Upper lobe of left lung (tissue), 6 donors: ENCODE measurements at regions not wholly inside any gene's neighbourhood (a gene's known extent, or its start where the extent isn't known, plus 50 kb on each side); places are given as distances from the start of the nearest gene placed in this dataset.
A peak's percentile ranks its signal among the peaks of the same experiment; 100 is the strongest.

Experiments used
- ATAC-seq, 2 donors: fragments of 200-7000 bp; cut with Tn5 transposase; one replicate each; pipeline ENCODE4 v1.9.1; 2022; ENCODE audit warnings: mild to moderate bottlenecking in 2 of 2, moderate library complexity in 2 of 2; ENCODE audit not compliant: low FRiP score in 2 of 2
- DNase-seq, 2 donors: peaks; one replicate each; pipeline ENCODE4 v3.0.0-alpha.2; 2019 to 2020
- H3K27ac ChIP-seq, 4 donors: fragments of 200-600 bp; sonication (generic); one replicate each; pipeline ENCODE4 v1.5.1; 2016 to 2019
- H3K27me3 ChIP-seq, 4 donors: fragments of 200-600 bp; sonication (generic); one replicate each; pipeline ENCODE4 v1.5.1; 2017 to 2019
- H3K36me3 ChIP-seq, 4 donors: fragments of 200-600 bp; sonication (generic); one replicate each; pipeline ENCODE4 v1.5.1; 2016 to 2019
- H3K4me1 ChIP-seq, 4 donors: fragments of 200-600 bp; sonication (generic); one replicate each; pipeline ENCODE4 v1.5.1; 2018 to 2019
- H3K4me3 ChIP-seq, 4 donors: fragments of 200-600 bp; sonication (generic); one replicate each; pipeline ENCODE4 v1.5.1; 2017 to 2019; ENCODE audit warnings: mild to moderate bottlenecking in 2 of 4, moderate library complexity in 1 of 4
- H3K9me3 ChIP-seq, 4 donors: fragments of 200-600 bp; sonication (generic); one replicate each; pipeline ENCODE4 v1.5.1; 2018 to 2019
- EP300 ChIP-seq, 4 donors: sonication (generic); formaldehyde crosslinking; IDR thresholded peaks; one replicate each; pipeline ENCODE4 v1.5.1; 2017; ENCODE audit warnings: antibody characterized with exemption in 4 of 4, control low read depth in 2 of 4
- POLR2A ChIP-seq, 4 donors: fragments of 450-650 bp; IDR thresholded peaks; one replicate each; pipeline ENCODE4 v1.5.1; 2016 to 2017; ENCODE audit warnings: antibody characterized with exemption in 4 of 4, mild to moderate bottlenecking in 2 of 4
- POLR2AphosphoS5 ChIP-seq, 2 donors: sonication (generic); formaldehyde crosslinking; IDR thresholded peaks; one replicate each; pipeline ENCODE4 v1.5.1; 2017; ENCODE audit warnings: antibody characterized with exemption in 2 of 2
- WGBS, 2 donors: methylation state at CpG; one replicate each; pipeline ENCODE4 v1.1.5; 2017 to 2018; 5-methylcytosine and 5-hydroxymethylcytosine counted together
- TF ChIP-seq, protein P1 (sequence below), 6 experiments: fragments of 450-650 bp in 4 of 6; fragments of 200-600 bp in 2 of 6; sonication (generic) in 2 of 6; IDR thresholded peaks; one replicate each; pipeline ENCODE4 v1.5.1; 2016 to 2019; ENCODE audit warnings: antibody characterized with exemption in 6 of 6
- donor health status: DM: no; HTN: no; CAD: no; lungs with moderate emphysema.
- donor health status: DM: no; HTN: yes; CAD: no; lungs with severe emphysema.

DNA sequence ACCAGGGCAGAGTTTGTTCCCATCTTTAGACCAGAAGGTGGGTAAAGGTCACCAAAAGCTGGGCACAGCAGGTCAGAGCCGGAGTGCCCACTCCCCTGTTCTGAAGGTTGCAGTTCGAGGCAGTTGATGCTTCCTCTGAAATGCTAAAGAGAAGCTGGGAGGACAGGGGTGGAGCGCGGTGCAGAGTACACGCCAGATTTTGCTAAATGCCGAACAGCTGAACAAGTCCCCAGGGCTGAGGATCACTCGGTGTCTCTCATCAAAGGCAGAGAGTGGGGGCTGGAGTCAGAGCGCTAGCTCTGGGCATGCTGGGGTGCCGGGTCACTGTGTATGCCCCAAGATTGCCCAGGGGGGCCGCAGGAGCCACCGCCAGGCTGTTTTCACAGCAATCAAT lies 197.0 kb downstream of the BCOR start:
- 67% methylated on average over 11 of the region's 11 CpGs; no CpG with 5 or more reads in 1 of the 2 donors for WGBS, 2 donors
- ATAC-seq = no peak
- DNase-seq = no peak
- Histone ChIP-seq H3K9me3 (no peaks in the 10 kb centered on the region), H3K4me3 (no peak overlapping the region), H3K27me3 (no peaks in the 10 kb centered on the region), H3K27ac (no peak overlapping the region), H3K36me3 (no peaks in the 10 kb centered on the region), H3K4me1 (peaks cover 0 to 14% (median 5%) of the 10 kb centered on the region in 4 donors)
- no peak for TF ChIP-seq POLR2A (IDR thresholded peaks at IDR 0.05)
- TF ChIP-seq, protein P1, sequence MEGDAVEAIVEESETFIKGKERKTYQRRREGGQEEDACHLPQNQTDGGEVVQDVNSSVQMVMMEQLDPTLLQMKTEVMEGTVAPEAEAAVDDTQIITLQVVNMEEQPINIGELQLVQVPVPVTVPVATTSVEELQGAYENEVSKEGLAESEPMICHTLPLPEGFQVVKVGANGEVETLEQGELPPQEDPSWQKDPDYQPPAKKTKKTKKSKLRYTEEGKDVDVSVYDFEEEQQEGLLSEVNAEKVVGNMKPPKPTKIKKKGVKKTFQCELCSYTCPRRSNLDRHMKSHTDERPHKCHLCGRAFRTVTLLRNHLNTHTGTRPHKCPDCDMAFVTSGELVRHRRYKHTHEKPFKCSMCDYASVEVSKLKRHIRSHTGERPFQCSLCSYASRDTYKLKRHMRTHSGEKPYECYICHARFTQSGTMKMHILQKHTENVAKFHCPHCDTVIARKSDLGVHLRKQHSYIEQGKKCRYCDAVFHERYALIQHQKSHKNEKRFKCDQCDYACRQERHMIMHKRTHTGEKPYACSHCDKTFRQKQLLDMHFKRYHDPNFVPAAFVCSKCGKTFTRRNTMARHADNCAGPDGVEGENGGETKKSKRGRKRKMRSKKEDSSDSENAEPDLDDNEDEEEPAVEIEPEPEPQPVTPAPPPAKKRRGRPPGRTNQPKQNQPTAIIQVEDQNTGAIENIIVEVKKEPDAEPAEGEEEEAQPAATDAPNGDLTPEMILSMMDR (IDR thresholded peaks at IDR 0.05) = no peak
- TF ChIP-seq POLR2AphosphoS5 (IDR thresholded peaks at IDR 0.05) = no peak
- no peak for TF ChIP-seq EP300 (IDR thresholded peaks at IDR 0.05)

DNA sequence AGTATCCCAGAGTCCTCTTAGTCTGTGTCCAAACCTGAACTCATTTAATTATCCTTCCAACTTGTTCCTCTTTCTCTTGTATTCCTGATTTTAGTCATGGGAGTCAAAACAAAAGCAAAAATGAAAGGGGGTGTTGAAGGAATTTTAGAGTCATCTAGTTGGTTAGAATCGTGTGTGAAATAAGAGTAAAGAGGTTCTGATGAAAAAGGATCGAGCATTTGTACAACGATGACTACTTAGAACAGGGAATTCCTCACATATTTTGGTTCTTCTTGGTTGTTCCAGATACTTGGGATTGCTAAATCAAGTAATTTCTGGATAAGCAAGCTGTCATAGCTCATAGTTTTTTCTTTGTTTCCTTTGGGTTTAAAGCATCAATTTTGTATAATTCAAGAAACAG lies 194.4 kb downstream of the BCOR start:
- H3K4me1 ChIP-seq = peaks cover 5 to 12% (median 8%) of the 10 kb centered on the region in 4 donors
- no peaks in the 10 kb centered on the region for H3K36me3 ChIP-seq
- H3K4me3 ChIP-seq = no peak overlapping the region
- ATAC-seq (no peak), DNase-seq (no peak)
- WGBS, 2 donors = 45 to 63% methylated on average over 3 of the region's 3 CpGs
- TF ChIP-seq EP300 (IDR thresholded peaks at IDR 0.05) = no peak
- TF ChIP-seq POLR2AphosphoS5 (IDR thresholded peaks at IDR 0.05) = no peak
- TF ChIP-seq POLR2A (IDR thresholded peaks at IDR 0.05) = no peak
- TF ChIP-seq, protein P1 (IDR thresholded peaks at IDR 0.05) = no peak
- no peaks in the 10 kb centered on the region for H3K9me3 ChIP-seq
- no peaks in the 10 kb centered on the region for H3K27me3 ChIP-seq
- no peak overlapping the region for H3K27ac ChIP-seq

GRCh38 chrX:39903937-39904336 lies 193.8 kb downstream of the BCOR start:
- 89% methylated on average over 4 of the region's 4 CpGs; no CpG with 5 or more reads in 1 of the 2 donors for WGBS, 2 donors
- Histone ChIP-seq H3K27ac (no peak overlapping the region), H3K4me1 (peaks cover 5 to 16% (median 9%) of the 10 kb centered on the region in 4 donors), H3K36me3 (no peaks in the 10 kb centered on the region), H3K4me3 (no peak overlapping the region), H3K9me3 (no peaks in the 10 kb centered on the region), H3K27me3 (no peaks in the 10 kb centered on the region)
- ATAC-seq (no peak), DNase-seq (no peak)
- TF ChIP-seq, protein P1 (IDR thresholded peaks at IDR 0.05) = no peak
- no peak for TF ChIP-seq POLR2AphosphoS5 (IDR thresholded peaks at IDR 0.05)
- no peak for TF ChIP-seq EP300 (IDR thresholded peaks at IDR 0.05)
- TF ChIP-seq POLR2A (IDR thresholded peaks at IDR 0.05) = no peak

DNA sequence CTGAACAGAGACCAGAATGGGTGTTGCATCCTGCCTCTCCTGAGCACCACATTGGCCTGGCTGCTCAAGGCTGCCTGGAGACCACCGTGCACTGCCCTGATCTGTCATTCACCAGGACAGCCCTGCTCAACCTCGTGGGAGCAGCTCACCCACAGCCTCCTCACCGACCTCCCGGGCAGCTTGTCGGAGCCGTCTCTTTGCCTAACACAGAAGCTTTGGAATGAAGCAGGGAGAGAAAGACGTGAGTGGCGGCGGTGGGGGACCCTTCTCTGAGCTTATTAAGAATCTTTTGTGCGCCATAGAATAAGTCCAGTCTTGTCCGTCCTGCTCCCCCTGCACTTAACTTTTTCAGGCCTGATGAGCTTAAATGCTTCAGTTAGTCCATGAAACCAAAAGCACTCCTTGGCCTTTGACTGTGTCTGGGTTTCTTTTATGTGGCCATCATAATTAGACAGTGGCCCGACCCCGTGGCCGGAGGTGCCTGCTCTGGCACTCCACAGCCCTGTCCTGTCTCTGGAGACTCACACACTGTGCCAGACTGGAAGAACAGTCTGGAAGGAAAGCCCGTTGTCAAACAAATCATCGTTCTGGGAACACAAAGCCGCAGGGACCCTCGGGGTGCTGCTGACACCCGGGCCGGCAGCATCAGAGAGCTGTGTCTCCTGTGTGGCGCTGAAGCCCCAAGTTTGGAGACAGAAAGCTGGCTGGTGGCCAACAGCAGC lies 192.8 kb downstream of the BCOR start:
- Histone ChIP-seq H3K36me3 (no peaks in the 10 kb centered on the region), H3K27me3 (no peaks in the 10 kb centered on the region), H3K9me3 (no peaks in the 10 kb centered on the region), H3K27ac (no peak overlapping the region), H3K4me1 (peaks cover 5 to 16% (median 9%) of the 10 kb centered on the region in 4 donors), H3K4me3 (peak overlapping the region in 1 of 4 donors; percentile 6)
- no peak for ATAC-seq
- DNase-seq = no peak
- TF ChIP-seq POLR2A (IDR thresholded peaks at IDR 0.05) (no peak), POLR2AphosphoS5 (IDR thresholded peaks at IDR 0.05) (no peak), EP300 (IDR thresholded peaks at IDR 0.05) (no peak)
- TF ChIP-seq, protein P1 (IDR thresholded peaks at IDR 0.05) = no peak
- WGBS, 2 donors = 69 to 77% methylated on average over 7 to 21 of the region's 21 CpGs

DNA sequence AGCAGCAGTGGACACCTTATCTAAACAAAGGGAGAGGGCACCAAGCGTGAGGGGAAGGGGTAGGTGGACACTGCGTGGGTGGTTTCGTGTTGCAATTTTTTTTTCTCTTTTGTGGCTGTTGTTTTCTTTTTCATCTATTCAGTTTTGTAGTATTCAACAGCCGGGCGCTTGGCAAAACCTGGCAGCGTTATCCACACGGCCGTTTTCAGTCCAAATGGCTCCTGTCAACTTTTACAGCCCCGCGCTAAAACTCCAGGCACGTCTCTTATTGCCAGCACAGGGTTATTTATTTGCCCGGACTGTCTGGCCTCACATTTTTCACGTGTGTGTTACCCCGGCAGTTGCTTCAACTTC lies 192.2 kb downstream of the BCOR start:
- TF ChIP-seq EP300 (IDR thresholded peaks at IDR 0.05) = no peak
- TF ChIP-seq POLR2A (IDR thresholded peaks at IDR 0.05) = no peak
- TF ChIP-seq, protein P1 (IDR thresholded peaks at IDR 0.05) = no peak
- TF ChIP-seq POLR2AphosphoS5 (IDR thresholded peaks at IDR 0.05) = no peak
- Histone ChIP-seq H3K36me3 (no peaks in the 10 kb centered on the region), H3K27ac (no peak overlapping the region), H3K4me1 (peaks cover 5 to 16% (median 9%) of the 10 kb centered on the region in 4 donors), H3K27me3 (no peaks in the 10 kb centered on the region), H3K4me3 (peak overlapping the region in 1 of 4 donors; percentile 6), H3K9me3 (no peaks in the 10 kb centered on the region)
- ATAC-seq = no peak
- WGBS, 2 donors = 15 to 51% methylated on average over 14 of the region's 14 CpGs
- DNase-seq = no peak
